ENCODE measurements at regions not wholly inside any gene's neighbourhood (a gene's known extent, or its start where the extent isn't known, plus 50 kb on each side); places are given as distances from the start of the nearest gene placed in this dataset.

DNA sequence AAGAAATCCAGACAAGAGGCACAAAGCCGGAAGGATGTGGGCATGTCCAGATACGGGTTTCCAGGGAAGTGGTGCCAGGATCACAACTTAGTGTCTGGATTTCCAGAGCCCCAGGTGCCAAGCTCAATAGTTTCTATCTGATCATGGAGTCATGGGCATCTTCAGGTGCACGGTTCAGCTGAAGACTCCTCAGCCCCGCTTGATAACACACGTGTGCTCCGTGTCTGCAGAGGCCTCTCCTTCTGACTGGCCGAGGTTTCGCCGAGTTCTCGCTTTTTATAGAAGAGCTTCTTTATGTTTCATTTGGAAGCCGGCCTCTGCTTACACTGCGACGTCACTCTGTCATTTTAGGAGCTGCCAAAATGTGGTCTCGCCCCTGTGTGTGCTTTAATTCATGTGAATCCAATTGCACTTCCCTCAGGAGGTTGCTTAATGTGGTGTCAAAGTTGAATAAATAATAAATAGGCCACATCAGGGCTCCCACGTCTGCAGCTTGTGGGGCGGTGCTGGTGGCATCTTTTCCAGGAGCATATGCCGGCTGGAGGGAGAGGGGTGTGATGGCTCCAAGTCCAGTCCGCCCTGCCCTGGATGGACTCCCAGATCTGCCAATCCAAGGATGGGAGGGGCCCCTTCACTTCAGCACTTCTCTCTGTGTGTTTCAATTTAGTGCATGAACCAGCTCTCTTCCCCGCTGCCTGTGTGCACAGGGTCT is 1410.8 kb downstream of the TBC1D22A start:
- no peak for DNase-seq (ENCODE audit: low read depth in 4 of 4, low spot score in 3 of 4)

DNA sequence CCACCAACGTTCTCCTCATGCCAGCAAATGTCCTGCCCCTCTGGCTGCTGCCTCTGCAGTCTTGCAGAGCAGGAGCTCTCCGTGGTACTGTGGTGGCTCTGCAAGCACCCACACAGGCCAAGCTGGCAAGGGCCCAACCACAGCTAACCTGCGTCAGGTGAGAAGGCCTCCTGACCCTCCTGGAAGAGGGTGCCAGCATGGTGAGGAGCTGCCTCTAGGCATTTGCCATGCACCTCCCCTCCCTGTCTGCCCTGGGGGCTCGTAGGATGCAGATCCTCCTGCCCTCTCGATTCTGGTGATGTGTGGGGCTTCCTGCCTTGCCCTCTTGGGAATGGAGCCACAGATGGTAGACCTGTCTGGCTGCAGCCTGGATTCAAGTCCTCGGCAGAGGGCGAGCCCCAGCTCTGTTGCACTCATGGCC is 1408.8 kb downstream of the TBC1D22A start:
- no peak for DNase-seq (ENCODE audit: low read depth in 4 of 4, low spot score in 3 of 4)

- no peak for DNase-seq (ENCODE audit: low read depth in 4 of 4, low spot score in 3 of 4)
These were observed 1406.8 kb downstream of the TBC1D22A start for GRCh38 chr22:48169227-48169626.

GRCh38 chr22:48167238-48167637 is 1404.8 kb downstream of the TBC1D22A start:
- DNase-seq (ENCODE audit: low read depth in 4 of 4, low spot score in 3 of 4) = no peak

- no peak for DNase-seq (ENCODE audit: low read depth in 4 of 4, low spot score in 3 of 4)
These were observed 1398.8 kb downstream of the TBC1D22A start for GRCh38 chr22:48161298-48161697.

- DNase-seq (ENCODE audit: low read depth in 4 of 4, low spot score in 3 of 4) = no peak
These were observed 1395.2 kb downstream of the TBC1D22A start for GRCh38 chr22:48157676-48158075.

- DNase-seq (ENCODE audit: low read depth in 4 of 4, low spot score in 3 of 4) = no peak
These were observed 1394.3 kb downstream of the TBC1D22A start for GRCh38 chr22:48156603-48157355.

DNA sequence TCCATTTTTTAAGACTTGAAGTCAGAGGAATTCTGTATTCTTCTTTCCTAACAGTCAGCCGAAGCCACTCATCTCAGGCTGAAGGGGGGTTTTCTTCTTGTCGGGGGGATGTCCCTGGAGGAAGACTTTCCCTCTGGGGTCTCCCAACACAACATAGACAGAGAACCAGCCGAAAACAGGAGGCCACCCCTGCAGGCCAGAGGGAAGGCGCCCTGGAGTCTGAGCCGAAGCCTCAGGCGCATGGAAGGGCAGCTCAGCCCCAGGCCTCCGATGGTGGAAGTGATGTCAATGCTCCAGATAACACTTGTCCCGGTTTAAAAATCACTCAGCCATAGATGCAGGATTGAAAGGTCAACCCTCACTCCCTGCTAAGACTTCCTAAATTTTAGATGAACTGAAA is 1393.0 kb downstream of the TBC1D22A start:
- no peak for DNase-seq (ENCODE audit: low read depth in 4 of 4, low spot score in 3 of 4)

- no peak for DNase-seq (ENCODE audit: low read depth in 4 of 4, low spot score in 3 of 4)
These were observed 1392.4 kb downstream of the TBC1D22A start for GRCh38 chr22:48154943-48155240.

DNA sequence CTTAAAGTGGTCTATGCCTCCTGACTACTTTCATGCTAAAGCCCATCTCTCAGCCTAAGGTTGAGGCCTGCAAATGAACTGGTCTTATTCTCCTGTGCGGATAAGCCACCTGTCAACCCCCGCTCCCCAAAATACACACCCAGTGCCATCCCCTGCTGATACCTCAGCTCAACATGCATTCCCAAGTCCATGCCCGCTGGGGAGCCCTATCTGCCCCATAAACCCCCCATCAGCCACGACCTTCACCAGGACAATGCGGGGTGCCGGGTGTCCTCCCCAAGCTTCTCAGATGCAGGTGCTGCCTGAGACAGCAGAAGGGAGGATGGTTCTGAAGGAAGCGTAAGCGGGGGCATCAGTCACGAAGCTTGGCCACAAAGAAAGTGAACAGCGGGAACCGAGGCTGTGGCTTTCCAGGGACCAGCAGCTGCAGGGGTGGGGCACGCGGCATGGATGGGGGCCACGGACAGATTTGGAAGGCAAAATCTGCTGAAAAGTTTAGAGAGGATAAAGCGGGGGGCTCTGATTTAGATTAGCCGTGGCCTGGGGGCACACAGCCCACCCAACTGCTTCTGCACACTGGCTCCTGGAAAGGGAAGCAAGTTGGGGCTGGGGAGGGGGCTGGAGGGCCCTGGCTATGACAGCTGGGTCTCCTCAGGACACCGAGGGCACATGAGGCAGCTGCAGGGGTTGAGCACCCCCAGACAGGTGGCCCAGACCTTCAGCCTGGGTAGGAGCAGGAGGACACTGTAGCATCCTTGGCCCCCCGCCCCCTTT is 1391.9 kb downstream of the TBC1D22A start:
- DNase-seq (ENCODE audit: low read depth in 4 of 4, low spot score in 3 of 4) = no peak

DNA sequence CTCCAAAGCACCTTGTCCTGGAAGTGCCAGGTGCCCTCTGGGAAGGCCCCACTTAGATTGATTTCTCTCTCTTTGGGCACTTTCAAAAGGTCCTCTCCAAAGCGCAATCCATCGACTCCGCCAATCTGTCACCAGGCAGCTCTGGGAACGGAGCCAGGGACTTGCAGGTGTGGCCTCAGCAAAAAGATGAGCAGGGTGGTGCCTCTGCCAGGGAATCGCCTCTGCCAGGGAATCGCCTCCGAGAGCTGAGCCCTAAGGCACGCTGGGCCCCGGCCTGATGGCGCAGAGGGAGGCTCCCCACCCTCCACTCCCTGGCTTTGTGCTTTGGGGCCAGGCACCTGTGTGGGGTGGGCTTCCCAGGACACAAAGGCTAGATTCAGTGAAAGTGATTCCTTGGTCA is 1391.3 kb downstream of the TBC1D22A start:
- DNase-seq (ENCODE audit: low read depth in 4 of 4, low spot score in 3 of 4) = no peak

DNA sequence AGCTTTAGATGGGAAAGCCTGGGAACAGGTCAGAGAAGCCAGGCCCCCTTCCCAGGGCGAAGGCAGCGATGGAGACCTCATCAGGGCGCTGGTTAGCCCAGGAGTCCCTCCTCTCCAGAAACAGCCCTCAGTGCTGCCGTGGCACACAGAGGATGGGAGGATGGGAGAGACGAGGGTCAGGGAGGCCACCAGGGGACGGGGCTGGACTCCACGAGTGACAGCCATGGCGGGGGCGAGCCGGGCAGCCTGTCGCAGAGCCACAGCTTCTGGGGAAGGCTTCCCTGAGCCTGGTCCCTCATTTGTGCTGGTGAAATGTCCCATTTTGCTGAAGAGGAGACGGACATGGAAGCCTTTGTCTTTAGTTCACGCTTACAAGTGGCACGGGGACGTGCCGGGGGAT is 1390.5 kb downstream of the TBC1D22A start:
- DNase-seq (ENCODE audit: low read depth in 4 of 4, low spot score in 3 of 4) = no peak

GRCh38 chr22:48152164-48152775 is 1389.8 kb downstream of the TBC1D22A start:
- no peak for DNase-seq (ENCODE audit: low read depth in 4 of 4, low spot score in 3 of 4)

DNA sequence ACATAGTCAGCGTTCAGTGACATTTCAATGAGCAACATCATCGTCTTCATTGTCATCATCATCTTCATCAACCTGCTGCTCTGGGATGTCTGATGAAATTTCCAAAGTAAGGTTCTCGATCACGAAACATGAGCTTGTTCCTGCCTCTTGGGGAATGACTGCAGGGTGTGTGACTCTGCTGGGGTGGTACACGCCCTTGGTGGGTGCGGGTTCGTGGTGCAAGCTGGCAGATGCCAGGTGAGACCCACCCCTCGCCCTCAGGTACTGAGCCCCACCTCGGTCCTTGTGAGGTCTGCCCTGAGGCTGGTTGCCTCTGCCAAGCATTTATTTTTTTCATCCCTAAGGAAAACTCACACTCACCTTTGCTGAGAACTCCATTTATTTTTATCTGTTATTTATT is 1389.2 kb downstream of the TBC1D22A start:
- no peak for DNase-seq (ENCODE audit: low read depth in 4 of 4, low spot score in 3 of 4)

- no peak for DNase-seq (ENCODE audit: low read depth in 4 of 4, low spot score in 3 of 4)
These were observed 1385.4 kb downstream of the TBC1D22A start for GRCh38 chr22:48147831-48148230.

DNA sequence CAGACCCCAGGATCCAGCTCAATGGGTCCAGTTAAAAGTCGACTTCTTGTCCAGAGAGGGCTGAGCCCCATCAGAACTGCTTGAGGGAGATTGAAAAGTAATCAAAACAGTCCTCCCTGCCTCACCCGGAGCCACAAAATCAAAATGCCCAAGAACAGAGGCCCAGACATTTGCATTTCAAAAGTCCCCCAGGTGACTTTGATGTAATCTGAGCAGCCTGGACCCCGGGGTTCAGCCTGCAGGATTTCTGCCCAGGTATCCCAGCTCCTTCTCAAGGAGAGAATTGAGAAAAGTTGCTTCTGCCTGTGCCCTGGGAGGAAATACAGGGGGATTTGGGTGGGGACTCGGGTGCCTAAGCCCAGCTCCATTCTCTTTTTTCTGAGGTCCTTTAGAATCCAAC is 1385.0 kb downstream of the TBC1D22A start:
- DNase-seq (ENCODE audit: low read depth in 4 of 4, low spot score in 3 of 4) = no peak

GRCh38 chr22:48146426-48146825 is 1384.0 kb downstream of the TBC1D22A start:
- DNase-seq (ENCODE audit: low read depth in 4 of 4, low spot score in 3 of 4) = no peak

GRCh38 chr22:48145738-48146137 is 1383.3 kb downstream of the TBC1D22A start:
- no peak for DNase-seq (ENCODE audit: low read depth in 4 of 4, low spot score in 3 of 4)

DNA sequence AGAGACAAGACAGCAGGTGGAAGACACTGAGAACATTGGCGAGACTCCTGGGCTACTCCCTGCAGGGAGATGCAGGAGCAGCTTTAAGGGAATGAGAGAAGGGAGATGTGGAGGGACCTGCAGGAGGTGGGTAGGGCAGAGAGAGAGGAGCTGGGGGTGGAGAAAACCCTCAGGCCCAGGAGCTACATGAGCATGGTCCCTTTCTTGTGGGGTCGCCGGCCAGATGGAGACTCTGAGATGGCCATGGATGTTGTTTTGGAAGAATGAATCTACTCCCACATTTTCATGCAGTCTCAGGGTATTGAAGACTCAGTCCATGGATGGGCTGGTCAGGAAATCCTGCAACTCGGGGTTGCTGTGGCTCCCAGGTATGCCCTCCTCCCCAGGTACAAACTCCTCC is 1381.9 kb downstream of the TBC1D22A start:
- DNase-seq (ENCODE audit: low read depth in 4 of 4, low spot score in 3 of 4) = no peak

DNA sequence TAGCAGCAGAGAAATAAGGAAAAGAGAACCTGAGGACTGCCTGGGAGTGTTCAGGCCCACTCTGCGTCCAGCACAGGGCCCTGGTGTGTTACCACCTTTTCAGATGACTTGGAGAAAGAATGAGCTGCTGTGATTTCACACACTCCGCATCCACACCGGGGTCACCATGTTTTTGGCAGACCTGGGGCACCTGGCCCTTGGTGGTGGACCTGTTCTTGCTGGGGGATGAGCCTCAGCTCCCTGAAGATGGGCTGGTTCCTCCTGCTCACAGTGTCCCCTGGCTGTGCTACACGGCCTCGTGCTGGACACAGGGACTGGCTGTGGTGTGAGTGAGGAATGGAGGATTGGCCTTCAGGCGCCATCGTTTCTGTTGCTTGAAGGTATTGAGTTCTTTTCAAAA is 1381.4 kb downstream of the TBC1D22A start:
- DNase-seq (ENCODE audit: low read depth in 4 of 4, low spot score in 3 of 4) = no peak

DNA sequence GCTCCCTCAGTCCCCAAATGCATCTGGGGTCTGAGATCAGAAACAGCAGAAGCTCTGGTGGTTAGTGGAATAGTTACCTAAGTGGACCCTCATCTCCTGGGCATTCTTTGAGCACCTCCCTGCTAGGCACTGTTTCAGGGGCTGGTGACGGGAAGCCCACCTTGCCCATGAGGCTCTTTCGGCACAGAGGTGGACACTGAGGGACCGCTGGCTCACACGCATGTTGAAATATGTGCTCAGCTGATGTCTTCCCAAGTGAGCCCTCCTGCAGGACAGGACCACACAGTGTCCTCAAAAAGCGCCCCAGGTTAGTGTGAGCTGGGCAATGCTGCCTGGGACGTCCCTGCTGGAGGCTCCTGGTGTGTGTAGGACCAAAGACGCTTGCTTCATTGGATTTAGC is 1379.9 kb downstream of the TBC1D22A start:
- no peak for DNase-seq (ENCODE audit: low read depth in 4 of 4, low spot score in 3 of 4)
